Stimulated activated CD8-positive, alpha-beta memory T cell treated with anti-CD3 and anti-CD28 coated beads, Interleukin-7, amount 100 ng/mL, for 48 hours (primary cell): ENCODE measurements at regions not wholly inside any gene's neighbourhood (a gene's known extent, or its start where the extent isn't known, plus 50 kb on each side); places are given as distances from the start of the nearest gene placed in this dataset.

Experiments used
- DNase-seq, 2 donors: peaks; one replicate each; pipeline ENCODE4 v3.0.0-alpha.2; 2020; ENCODE audit warnings: low read depth in 1 of 2; ENCODE audit errors: extremely low read depth in 1 of 2

DNA sequence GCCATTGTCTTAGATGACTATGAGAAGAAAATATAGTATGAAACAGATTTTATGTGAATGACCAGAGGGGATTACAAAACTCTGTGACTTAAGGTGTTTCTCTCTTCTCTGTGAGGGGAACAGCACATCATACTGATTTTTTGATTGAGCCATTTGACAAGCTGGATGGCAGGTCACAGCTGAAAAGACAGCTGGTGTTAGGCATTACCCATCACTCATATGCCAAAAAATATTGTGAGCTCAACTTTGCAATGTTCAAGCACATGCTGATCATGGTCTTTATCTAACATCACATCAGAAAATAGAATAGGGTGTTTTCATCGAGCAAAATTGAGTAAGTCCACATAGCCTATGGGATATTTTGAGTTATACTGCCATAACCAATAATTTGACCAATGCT, 86.7 kb upstream of the TECRL start:
- no peak for DNase-seq

DNA sequence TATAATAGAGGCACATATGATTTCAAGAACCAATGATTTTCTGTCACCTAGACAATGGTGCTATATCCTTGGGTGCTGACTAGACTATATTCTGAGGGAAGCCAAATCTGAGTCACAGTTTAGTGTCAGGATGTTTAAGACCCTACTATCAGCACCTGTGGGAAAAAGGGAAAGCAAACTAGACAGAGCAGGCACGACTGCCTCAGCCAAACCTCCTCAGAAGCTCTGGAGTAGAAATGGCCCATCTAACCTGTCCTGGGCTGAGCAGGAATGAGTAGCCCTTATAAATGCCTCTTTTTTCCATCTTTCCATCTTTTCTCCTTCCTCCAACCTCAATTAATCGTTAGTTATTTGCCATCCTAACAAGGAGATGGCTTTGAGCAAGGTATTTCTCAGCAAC, 80.4 kb upstream of the TECRL start:
- DNase-seq, result no peak

DNA sequence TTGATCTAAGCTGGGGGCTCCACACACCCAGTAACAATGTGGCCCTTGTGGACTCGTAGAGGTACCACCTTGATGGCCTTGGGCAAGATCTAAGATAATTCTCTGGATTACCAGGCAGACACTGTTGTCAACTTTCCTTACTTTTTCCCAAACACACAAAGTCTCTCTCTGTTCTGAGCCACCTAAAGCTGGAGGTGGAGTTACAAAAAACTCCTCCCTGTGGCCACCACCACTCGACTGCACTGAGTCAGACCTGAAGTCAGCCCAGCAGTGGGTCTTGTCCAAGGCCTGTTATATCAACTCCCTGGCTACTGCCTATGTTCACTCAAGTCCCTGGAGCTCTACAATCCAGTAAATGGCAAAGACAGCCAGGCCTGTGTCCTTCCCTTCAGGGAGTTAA, 70.1 kb upstream of the TECRL start:
- no peak for DNase-seq

DNA sequence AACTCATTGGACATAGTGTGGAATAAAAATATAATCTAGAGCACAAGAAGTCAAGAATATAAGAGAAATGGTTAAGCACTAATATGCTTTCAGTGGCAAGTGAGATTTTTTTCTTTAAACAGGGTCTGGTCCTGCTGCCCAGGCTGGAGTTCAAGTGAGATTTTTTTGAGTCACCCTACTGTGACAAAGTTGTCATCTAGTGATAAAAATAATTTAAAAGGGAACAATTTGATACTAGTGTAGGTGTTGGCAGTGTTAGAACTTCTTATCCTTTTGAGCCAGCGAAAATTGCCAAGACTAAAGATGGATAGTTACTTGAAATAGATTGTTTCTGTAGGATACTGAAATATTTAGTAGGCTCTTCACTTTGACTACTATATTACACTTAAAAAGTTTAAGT, 67.9 kb upstream of the TECRL start:
- no peak for DNase-seq

DNA sequence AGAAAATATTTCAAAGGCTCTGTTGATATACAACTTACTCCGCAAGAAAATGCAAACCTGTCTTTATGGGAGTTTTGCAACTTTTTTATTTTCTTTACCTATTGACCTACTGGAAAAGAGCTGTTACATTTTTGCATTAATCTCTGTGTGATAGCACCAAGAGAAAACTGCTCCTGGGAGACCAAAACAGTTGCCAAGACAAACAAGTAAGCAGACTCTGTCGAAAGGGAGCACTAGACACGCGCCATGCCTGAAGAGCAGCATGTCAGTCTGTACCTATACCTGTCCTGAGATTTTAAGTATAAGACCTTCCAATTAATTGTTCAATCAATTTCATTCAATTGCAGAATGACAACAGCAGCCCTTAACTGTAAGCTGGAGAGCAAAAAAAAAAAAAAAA, 56.0 kb upstream of the TECRL start:
- no peak for DNase-seq

DNA sequence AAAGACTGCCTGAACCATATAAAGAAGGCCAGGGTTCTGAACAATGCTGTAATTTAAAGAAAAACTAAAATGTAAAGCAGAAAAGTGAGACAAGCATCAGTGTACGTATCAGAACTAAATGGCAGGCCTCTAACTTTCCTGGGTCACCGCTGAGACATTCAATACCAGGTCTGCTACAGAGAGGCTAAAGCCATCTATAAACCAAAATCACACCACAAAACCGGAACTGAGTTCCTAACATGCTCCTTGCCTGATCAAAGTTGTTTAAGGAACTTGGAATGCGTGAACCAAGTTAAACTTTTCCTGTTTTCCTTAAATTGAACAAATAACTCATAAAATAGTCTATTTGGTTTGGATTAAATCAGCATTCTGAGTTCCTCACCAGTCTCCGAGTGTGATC, 55.3 kb upstream of the TECRL start:
- DNase-seq, result no peak
